ENCODE measurements at regions not wholly inside any gene's neighbourhood (a gene's known extent, or its start where the extent isn't known, plus 50 kb on each side); places are given as distances from the start of the nearest gene placed in this dataset.

DNA sequence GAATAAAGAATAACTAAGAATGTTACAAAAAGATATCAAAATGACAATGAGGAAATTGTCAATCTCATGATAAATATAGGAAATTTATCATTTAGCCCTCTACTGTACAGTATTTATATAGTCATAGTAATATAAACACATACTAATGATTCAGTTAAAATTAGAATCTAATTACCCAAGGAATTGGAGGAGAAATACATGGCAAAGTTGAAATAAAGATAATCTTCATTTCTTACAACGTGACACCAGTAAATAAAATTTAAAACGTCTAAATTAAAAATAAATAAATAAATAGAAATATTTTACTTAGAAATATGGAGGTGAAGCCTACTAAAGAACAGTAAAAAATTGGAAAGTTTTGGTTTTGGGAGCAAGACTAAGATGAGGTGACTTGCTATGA is 2163.1 kb upstream of the PCDH20 start:
- DNase-seq: no peak

DNA sequence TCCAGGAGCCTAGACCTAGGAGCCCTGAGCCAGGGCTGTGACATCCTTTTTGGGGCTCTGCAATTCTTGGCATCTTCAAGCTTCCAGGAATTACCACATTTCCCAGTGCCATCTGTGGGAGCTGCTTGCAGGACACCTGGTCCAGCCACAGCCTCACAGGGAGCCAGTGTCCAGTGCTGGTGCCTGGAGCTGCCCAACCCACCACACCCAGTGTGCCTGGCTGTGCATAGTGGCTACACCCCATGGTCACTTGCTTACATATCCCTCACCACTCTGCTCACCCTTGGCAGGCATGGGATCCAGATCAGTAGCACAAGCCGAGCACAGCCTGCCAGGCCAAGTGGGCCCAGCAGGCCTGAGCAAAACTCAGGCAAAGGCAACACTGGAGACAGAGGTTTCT is 2151.4 kb upstream of the PCDH20 start:
- DNase-seq: no peak

- no peak for DNase-seq
Measured at GRCh38 chr13:63554157-63554556, 2138.5 kb upstream of the PCDH20 start.

DNA sequence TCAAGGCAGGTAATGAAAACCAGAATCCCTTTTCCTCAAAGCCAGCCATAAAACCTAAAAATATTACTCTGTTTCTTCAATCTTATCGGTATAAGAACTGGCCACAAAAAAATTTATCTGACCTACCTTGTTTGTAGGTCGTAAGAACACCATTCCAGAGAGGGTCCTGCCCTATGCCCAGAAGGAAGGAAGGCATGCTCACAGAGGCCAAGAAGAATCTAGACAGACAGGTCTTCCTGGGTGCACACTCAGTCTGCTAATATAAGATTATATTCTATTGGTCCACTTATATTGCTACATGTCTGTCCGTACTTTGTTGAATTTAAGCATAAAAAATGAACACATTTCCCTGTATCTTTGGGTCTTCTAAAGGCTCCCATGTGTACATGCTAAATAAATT is 2136.1 kb upstream of the PCDH20 start:
- DNase-seq: no peak

DNA sequence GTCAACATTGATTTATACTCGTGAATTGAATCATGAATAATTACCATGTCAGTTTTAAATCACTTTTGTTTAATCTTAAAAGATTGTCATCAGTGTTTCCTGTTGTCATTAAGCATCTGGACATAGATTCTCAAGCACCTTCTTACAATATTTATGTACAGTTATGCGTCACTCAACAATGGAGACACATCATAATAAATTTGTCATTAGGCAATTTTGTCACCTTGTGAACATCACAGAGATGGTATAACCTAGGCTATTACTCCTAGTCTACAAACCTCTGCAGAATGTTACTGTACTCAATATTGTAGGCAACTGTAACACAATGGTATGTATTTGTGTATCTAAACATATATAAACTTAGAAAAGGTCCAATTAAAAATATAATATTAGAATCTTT is 2130.9 kb upstream of the PCDH20 start:
- DNase-seq: no peak

GRCh38 chr13:63542770-63543169 is 2127.1 kb upstream of the PCDH20 start:
- DNase-seq: no peak

- no peak for DNase-seq
Measured at GRCh38 chr13:63541336-63541735, 2125.7 kb upstream of the PCDH20 start.

- no peak for DNase-seq
Measured at GRCh38 chr13:63540061-63540460, 2124.4 kb upstream of the PCDH20 start.

DNA sequence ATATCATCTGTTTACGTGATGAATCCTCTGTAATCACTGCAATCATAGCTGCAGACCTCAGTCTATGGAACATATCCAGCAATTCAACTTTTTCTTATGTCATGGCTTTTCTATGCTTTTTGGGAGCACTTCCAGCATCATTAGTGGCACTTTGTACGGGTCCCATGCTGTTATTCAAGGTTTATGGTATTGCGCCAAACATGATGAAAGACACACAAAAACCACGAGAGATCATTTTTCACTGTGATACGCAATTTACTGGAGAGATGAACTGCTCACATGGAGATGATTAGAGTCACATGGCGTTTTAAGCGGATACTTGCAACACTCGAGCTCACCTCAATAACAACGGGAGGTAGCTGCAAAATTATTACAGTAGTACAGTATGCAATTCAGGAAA is 2101.7 kb upstream of the PCDH20 start:
- no peak for DNase-seq

- DNase-seq: no peak
Measured at GRCh38 chr13:63516124-63516523, 2100.5 kb upstream of the PCDH20 start.

GRCh38 chr13:63514886-63515285 is 2099.2 kb upstream of the PCDH20 start:
- DNase-seq: no peak

DNA sequence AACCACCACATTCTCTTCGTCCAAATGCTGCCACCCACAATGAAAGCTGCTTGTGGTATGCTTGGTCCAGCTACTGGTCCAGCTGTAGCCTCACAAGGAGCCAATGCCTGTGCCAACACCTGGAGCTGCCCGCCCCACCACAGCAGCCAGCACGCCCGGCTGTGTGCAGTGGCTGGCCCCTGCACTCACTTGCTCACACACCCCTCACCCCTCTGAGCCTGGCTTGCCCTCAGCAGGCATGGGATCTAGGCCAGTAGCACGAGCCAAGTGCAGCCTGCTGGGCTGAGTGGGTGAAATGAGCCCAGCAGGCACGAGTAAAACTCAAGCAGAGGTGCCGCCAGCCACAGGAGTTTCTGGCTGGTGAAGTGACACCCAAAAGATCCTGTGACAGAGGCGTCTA is 2096.4 kb upstream of the PCDH20 start:
- DNase-seq: no peak

GRCh38 chr13:63501702-63502101 is 2086.1 kb upstream of the PCDH20 start:
- no peak for DNase-seq

- DNase-seq: no peak
Measured at GRCh38 chr13:63497601-63498000, 2082.0 kb upstream of the PCDH20 start.

DNA sequence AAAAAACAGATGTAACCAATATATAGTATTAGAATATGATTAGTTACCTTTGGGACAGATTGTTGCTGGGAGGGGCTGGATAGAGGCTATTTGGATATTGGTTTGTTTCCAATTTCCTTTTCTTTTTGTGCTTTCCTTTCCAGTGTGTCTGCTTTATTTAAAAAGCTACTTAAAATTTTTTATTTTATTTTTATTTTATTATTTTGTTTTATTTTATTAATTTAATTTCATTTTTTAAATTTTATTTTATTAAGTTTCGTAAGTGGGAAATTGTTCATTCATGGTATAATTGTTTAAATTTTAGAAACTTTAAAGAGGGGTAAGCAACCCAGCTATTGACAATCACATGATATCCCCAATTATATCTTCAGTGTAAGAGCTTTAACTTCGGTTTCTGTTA is 2077.0 kb upstream of the PCDH20 start:
- no peak for DNase-seq

- no peak for DNase-seq
Measured at GRCh38 chr13:63490149-63490548, 2074.5 kb upstream of the PCDH20 start.

DNA sequence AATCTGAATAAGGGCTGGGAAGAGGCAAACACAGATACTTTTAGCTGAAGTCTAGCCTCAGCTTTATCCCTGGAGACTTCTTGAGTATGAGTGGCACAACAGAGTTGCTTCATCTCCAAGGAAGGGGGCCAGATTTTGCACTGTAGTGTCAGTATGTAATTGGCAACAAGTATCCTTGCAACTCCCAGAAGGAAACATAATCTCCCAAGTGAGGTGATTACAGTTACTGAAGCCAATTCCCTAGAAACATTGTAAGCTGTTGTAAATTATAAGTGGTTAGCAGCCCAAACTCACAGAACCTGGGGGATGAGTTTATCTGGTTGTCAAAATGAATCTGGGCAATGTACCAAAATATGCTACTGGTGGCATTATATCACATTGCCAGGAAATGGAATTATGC is 2065.7 kb upstream of the PCDH20 start:
- DNase-seq: no peak

DNA sequence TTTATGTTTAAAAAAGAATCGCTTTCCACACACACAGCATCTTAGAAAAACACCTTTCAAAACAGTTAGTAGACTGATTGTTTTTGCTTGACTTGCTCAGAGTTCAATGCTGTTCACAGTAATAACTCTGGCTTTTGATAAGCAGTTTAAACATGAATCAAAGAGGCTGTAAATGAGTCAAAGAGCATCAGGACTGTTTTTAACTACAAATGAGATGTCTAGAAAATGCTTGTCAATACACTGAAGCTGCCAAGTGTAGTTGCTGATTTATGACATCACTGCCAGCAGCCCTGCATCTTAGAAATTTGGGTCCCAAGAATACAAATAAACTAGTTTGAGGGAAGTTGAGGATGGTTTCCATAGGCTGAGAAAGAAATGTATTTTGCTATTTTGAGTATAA is 2057.1 kb upstream of the PCDH20 start:
- DNase-seq: no peak

DNA sequence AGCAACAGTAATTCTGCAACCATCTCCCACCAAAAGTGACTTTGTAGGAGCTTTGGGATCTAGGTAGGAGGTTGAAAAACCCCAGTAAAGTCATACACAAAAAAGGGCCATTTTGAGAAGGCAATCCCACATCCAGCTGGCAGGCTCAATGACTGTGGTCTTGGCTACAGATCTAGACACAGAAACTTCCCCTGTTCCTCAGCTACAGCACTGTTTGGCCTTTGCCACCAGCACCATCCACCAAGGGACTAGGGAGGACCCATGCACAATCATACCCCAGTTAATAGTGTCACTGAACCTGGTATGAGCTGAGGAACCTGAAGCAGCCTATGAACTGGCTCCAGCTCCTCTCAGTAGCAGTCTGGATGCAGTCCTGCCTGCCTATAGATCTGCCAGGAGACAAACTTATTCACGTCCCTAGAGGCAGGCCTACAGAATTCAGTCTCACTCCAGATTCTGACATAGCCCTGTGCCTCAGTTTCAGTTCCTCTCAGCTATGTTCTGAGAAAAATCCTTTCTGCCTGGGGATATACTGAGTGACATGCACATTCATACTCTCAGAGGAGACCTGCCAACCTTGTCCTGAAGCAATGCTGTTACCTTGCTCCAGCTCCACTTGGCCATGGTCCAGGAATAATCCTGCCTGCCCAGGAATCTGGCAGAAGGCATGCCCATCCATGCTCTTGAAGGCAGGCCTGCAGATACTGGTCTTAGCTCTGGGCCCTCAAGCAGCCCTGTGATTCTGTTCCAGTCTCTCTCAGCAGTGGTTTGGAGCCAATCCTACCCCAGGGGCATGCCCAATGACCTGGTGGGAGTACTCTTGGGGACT is 2048.3 kb upstream of the PCDH20 start:
- DNase-seq: no peak

DNA sequence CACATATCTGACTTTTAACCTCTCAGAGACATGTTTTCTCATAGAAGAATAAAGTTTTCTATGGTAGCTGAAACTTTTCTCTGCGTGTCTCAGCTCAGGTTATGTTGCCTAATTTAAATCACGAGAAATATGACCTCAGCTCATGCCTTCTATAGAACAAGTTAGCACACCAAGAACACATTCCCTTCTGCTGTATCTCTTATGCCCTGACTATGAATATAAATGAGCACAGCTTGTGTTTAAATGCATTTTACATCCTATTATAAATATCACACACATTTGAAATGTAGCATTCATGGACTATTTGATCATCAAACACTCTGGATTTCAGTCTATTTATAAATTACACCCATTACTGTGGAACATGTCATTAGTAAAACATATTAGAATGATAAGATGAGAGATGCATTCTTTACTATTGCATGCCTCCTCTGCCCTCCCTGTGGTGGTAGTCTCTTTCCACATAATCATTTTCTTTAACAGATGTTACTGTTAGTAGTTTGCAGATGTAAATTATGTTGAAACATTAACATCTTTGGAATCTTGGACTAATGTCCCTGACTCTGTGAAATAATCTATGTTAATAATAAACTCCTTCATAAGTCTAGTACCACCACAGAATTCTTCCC is 2044.9 kb upstream of the PCDH20 start:
- DNase-seq: no peak

- DNase-seq: no peak
Measured at GRCh38 chr13:63457186-63457585, 2041.5 kb upstream of the PCDH20 start.

- no peak for DNase-seq
Measured at GRCh38 chr13:63455938-63456337, 2040.3 kb upstream of the PCDH20 start.

DNA sequence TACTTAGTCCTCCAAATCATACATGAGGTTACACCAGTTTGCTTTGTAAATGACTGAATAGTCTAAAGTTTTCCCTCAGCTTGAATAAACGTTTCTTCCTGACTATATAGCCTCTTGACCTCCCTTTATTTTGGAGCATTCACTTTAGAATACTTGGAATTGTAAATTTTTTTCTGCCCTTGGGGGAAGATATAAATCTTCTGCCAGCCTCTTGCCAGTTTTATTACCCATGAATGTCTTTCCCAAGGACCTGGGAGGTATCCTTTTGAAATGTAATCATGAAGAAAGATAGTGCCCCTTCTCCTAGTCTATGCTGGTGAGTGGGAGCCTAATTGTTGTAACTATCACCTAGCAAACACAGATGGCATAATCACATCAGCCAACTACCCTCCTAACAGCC is 2033.9 kb upstream of the PCDH20 start:
- DNase-seq: no peak

DNA sequence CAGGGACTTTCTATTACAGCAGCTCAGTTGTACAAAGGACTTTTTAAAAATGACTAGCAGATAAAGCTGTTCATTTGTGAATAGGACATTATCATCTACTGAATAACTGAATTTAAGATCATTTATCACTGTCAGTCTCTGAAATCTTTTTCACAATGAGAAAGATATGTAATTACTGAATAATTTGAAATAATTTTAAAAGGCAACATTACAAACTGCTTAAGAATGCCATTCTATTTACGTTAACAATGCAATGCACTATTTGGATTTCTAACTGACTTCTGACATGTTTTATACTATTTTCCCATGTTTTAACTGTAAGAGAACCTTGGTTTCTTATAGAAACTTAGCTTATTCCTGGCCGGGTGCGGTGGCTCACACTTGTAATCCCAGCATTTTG is 2033.0 kb upstream of the PCDH20 start:
- DNase-seq: no peak

GRCh38 chr13:63446329-63446728 is 2030.7 kb upstream of the PCDH20 start:
- no peak for DNase-seq

Data from suppressor macrophage (primary cell).